Pancreas (tissue), 10 donors: ENCODE measurements at regions not wholly inside any gene's neighbourhood (a gene's known extent, or its start where the extent isn't known, plus 50 kb on each side); places are given as distances from the start of the nearest gene placed in this dataset.
A peak's percentile ranks its signal among the peaks of the same experiment; 100 is the strongest.

Experiments
- ATAC-seq, 4 donors: fragments of 200-7000 bp; cut with Tn5 transposase; one replicate each; pipeline versions ENCODE4 v1.8.0 to v1.9.1; 2020; ENCODE audit warnings: mild to moderate bottlenecking in 4 of 4, moderate library complexity in 4 of 4
- DNase-seq, 6 donors: peaks; one replicate each; pipeline ENCODE4 v3.0.0-alpha.2; 2020
- FAIRE-seq: peaks from 2 replicates; lab custom pipeline; 2012; peaks lifted over from hg19 to GRCh38; lab: Jason Lieb, UNC
- H3K27ac ChIP-seq, 4 donors: fragments of 200-600 bp; sonication (generic); 1 replicate in 3 of 4; 2 replicates in 1 of 4; pipeline versions ENCODE4 v1.5.0 to v1.8.0; 2020
- H3K27me3 ChIP-seq, 4 donors: fragments of 200-600 bp; one replicate each; pipeline ENCODE4 v1.8.0; 2021
- H3K36me3 ChIP-seq, 3 donors: fragments of 200-600 bp; sonication (generic) in 1 of 3; one replicate each; pipeline versions ENCODE4 v1.5.0 to v1.8.0; 2020 to 2021
- H3K4me1 ChIP-seq, 3 donors: fragments of 200-600 bp; one replicate each; pipeline ENCODE4 v1.8.0; 2021
- H3K4me3 ChIP-seq, 4 donors: fragments of 200-600 bp; sonication (generic) in 2 of 4; one replicate each; pipeline versions ENCODE4 v1.5.0 to v1.8.0; 2020 to 2021
- H3K9me3 ChIP-seq, 4 donors: fragments of 200-600 bp; one replicate each; pipeline ENCODE4 v1.8.0; 2021
- CTCF ChIP-seq, 4 donors: fragments of 200-600 bp; sonication (generic) in 3 of 4; IDR thresholded peaks; one replicate each; pipeline versions ENCODE4 v1.5.0 to v1.8.0; 2021; ENCODE audit warnings: antibody characterized with exemption in 4 of 4
- WGBS, 2 donors: extraction: QIAGEN DNeasy Blood & Tissue Kit; methylation state at CpG; one replicate each; pipeline ENCODE4 v1.1.7; 2013; 5-methylcytosine and 5-hydroxymethylcytosine counted together
- intact Hi-C, 3 donors: fragments of 100-400 bp; cut with DNase I; formaldehyde crosslinking; loops; one replicate each; pipeline versions ENCODE4 v1.11.1 to v1.14.2; 2022
- donor health status: healthy with polysubstance abuse.
- donor health status: DM: no; HTN: no; CAD: no; lungs with moderate emphysema.
- donor health status: DM: no; HTN: no; CAD: no.
- donor health status: control.
- donor health status: control.
- donor health status: Bipolar disorder and iron deficiency.
- donor health status: DM: yes; HTN: yes; CAD: no.
- donor health status: DM: no; HTN: no; CAD: no.
- donor health status: DM: no; HTN: no; CAD: no.
- donor health status: DM: yes; HTN: yes; CAD: no.

DNA sequence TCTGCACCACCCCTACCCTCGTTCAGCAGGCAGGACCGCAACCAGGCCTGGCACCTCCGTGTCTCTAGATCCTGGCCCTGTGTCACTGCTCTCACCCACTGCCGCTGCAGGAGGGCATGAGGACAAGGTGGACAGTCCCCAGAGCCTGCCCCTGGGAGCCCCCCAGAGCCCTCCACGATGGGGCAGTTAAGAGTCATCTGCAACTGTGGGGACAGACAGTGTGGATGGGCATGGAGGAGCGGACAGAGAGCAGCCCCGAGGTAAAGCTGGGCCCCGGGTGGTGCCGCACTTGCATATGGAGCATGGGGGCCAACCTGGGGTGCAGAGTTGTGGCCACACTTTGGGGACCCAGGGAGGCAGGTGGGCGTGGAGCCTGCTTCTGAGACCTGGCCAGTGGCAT, 905.1 kb upstream of the USP15 start:
- no peak for ATAC-seq
- no peak for FAIRE-seq
- Histone ChIP-seq H3K36me3 (no peaks in the 10 kb centered on the region), H3K27me3 (no peaks in the 10 kb centered on the region), H3K9me3 (no peaks in the 10 kb centered on the region), H3K4me1 (no peaks in the 10 kb centered on the region), H3K27ac (no peak overlapping the region), H3K4me3 (no peak overlapping the region)
- DNase-seq = peak in 1 of 6 donors; percentile 50
- intact Hi-C loops = no loop called here
- 74 to 80% methylated on average over 10 of the region's 10 CpGs for WGBS, 2 donors
- TF ChIP-seq CTCF (IDR thresholded peaks at IDR 0.05) = no peak

DNA sequence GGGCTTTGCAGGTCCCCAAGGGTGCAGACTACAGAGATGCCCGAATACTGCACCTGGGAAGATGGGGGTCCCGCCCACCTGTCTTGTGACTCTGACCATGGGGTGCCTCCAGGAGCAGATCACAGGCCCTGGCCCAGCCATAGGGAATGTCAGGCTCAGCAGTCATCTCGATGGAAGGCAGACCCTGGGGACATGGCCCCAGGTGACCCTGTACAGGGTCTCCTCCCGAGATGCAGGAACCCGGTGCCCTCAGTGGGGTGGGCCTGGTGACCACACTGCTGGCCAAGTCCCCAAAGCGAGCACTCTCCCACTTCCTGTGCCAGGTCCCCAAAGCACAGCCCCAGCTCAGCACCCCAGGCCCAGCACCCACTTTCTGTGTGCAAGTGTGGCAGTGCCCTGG, 903.7 kb upstream of the USP15 start:
- Histone ChIP-seq H3K4me1 (no peaks in the 10 kb centered on the region), H3K4me3 (no peak overlapping the region), H3K9me3 (no peaks in the 10 kb centered on the region), H3K36me3 (no peaks in the 10 kb centered on the region), H3K27ac (no peak overlapping the region), H3K27me3 (no peaks in the 10 kb centered on the region)
- intact Hi-C loops = no loop called here
- peak in 1 of 6 donors; percentile 57 for DNase-seq
- no peak for ATAC-seq
- WGBS, 2 donors = 75 to 90% methylated on average over 6 of the region's 6 CpGs
- TF ChIP-seq CTCF (IDR thresholded peaks at IDR 0.05) = no peak
- no peak for FAIRE-seq

DNA sequence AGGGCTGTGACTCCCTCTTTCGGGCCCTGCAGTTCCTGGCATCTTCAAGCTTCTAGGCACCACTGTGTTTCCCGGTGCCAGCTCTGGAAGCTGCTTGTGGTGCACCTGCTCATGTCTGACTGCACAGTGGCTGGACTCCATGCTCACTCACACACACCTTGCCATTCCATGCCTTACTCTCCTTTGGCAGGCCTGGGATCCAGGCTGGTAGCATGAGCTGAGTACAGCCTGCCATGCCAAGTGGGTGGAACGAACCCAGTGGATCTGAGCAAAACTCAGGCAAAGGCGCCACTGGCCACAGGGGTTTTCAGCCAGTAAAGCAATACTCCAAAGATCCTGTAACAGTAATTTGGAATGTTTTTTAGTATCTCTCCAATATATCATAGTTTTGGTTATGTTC, 902.7 kb upstream of the USP15 start:
- intact Hi-C loops = no loop called here
- FAIRE-seq = no peak
- Histone ChIP-seq H3K27me3 (no peaks in the 10 kb centered on the region), H3K9me3 (no peaks in the 10 kb centered on the region), H3K4me3 (no peak overlapping the region), H3K36me3 (no peaks in the 10 kb centered on the region), H3K4me1 (no peaks in the 10 kb centered on the region), H3K27ac (no peak overlapping the region)
- 85 to 88% methylated on average over 4 of the region's 4 CpGs for WGBS, 2 donors
- DNase-seq = no peak
- no peak for TF ChIP-seq CTCF (IDR thresholded peaks at IDR 0.05)
- no peak for ATAC-seq

DNA sequence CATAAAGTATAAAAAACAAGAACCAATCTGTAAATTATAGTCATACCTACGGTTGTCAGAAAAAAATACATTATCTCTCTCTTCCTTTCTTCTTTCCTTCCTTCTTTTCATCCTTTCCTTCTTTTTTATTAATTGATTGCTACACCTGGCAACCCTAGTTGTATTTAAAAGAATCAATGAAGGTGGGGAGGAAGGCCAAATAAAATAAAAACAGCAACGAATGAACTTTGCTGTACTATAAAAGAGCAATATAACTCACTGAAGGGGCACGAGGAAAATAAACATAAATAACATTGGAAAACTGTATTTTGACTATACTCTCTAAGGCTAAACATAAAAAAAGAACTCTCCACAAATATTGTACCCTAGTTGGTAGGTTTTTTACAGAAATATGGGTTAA, 898.2 kb upstream of the USP15 start:
- FAIRE-seq = no peak
- 48 to 55% methylated on average over 3 of the region's 3 CpGs for WGBS, 2 donors

DNA sequence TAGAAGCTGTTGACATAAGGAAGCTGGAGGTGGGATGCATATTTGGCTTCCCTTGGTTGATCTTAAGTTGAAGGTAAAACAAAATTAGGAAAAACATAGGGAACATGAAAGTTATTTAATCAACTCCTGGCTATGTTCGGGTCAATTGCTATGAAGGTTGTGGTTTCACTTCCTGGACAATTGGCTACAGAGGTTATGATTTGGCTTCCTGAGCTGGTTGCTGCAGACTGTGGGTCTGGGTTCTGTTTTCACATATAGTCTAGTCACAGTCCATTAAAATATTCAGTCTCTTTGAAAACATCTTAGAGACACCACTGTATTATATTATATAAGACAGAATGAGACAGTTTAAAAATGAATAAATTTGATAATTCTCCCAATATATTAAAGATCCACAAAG, 895.2 kb upstream of the USP15 start:
- ATAC-seq (no peak), DNase-seq (no peak), FAIRE-seq (no peak)
- no peak overlapping the region for H3K27ac ChIP-seq
- WGBS, 2 donors = 67 to 75% methylated on average over 1 of the region's 1 CpG
- H3K36me3 ChIP-seq = no peaks in the 10 kb centered on the region
- no peaks in the 10 kb centered on the region for H3K4me1 ChIP-seq
- H3K27me3 ChIP-seq = no peaks in the 10 kb centered on the region
- no peaks in the 10 kb centered on the region for H3K9me3 ChIP-seq
- H3K4me3 ChIP-seq = no peak overlapping the region
- no peak for TF ChIP-seq CTCF (IDR thresholded peaks at IDR 0.05)
- intact Hi-C loops = no loop called here

More for the DNA sequence above, 898.2 kb upstream of the USP15 start:
- H3K36me3 ChIP-seq = no peaks in the 10 kb centered on the region
- H3K9me3 ChIP-seq = no peaks in the 10 kb centered on the region
- ATAC-seq (no peak), DNase-seq (no peak)
- H3K4me1 ChIP-seq = no peaks in the 10 kb centered on the region
- no peak for TF ChIP-seq CTCF (IDR thresholded peaks at IDR 0.05)
- no peak overlapping the region for H3K27ac ChIP-seq
- H3K27me3 ChIP-seq = no peaks in the 10 kb centered on the region
- intact Hi-C loops = no loop called here
- no peak overlapping the region for H3K4me3 ChIP-seq
